Prostate gland (tissue), 2 donors: ENCODE measurements at regions not wholly inside any gene's neighbourhood (a gene's known extent, or its start where the extent isn't known, plus 50 kb on each side); places are given as distances from the start of the nearest gene placed in this dataset.

Source experiments
- DNase-seq: peaks from one replicate; pipeline ENCODE4 v3.0.0-alpha.2; 2019; ENCODE audit warnings: low spot score
- H3K27ac ChIP-seq, 2 donors: fragments of 200-600 bp; sonication (generic); 2 replicates each; pipeline ENCODE4 v1.5.1; 2017 to 2019
- H3K27me3 ChIP-seq: fragments of 200-600 bp; sonication (generic); replicated peaks from 2 replicates; pipeline ENCODE4 v1.5.1; 2019; ENCODE audit not compliant: insufficient read depth
- H3K36me3 ChIP-seq, 2 donors: fragments of 200-600 bp; sonication (generic); 1 replicate in 1 of 2; 2 replicates in 1 of 2; pipeline versions ENCODE4 v1.5.1 to v1.8.1; 2017 to 2019
- H3K4me1 ChIP-seq: fragments of 200-600 bp; sonication (generic); replicated peaks from 2 replicates; pipeline ENCODE4 v1.5.1; 2019
- H3K4me3 ChIP-seq, 2 donors: fragments of 200-600 bp; sonication (generic); 2 replicates each; pipeline ENCODE4 v1.5.1; 2017 to 2019
- H3K9me3 ChIP-seq: fragments of 200-600 bp; sonication (generic); 2 replicates; pipeline ENCODE4 v1.5.1; 2017
- POLR2A ChIP-seq: fragments of 450-650 bp; IDR thresholded peaks from one replicate; pipeline ENCODE4 v1.6.1; 2016; ENCODE audit warnings: antibody characterized with exemption, mild to moderate bottlenecking
- POLR2AphosphoS5 ChIP-seq: sonication (generic); formaldehyde crosslinking; IDR thresholded peaks from one replicate; pipeline ENCODE4 v1.6.1; 2017; ENCODE audit warnings: antibody characterized with exemption
- whole genome bisulfite sequencing: methylation state at CpG from one replicate; pipeline ENCODE4 v1.1.5; 2018; 5-methylcytosine and 5-hydroxymethylcytosine counted together
- intact Hi-C: fragments of 100-400 bp; cut with DNase I; formaldehyde crosslinking; loops from one replicate; pipeline ENCODE4 v1.14.2; 2022
- TF ChIP-seq, protein P1 (sequence below), 4 experiments: fragments of 200-600 bp in 2 of 4; fragments of 450-650 bp in 2 of 4; sonication (generic) in 2 of 4; IDR thresholded peaks; 1 replicate in 3 of 4; 2 replicates in 1 of 4; pipeline ENCODE4 v1.5.1; 2016 to 2019; ENCODE audit warnings: antibody characterized with exemption in 4 of 4, mild to moderate bottlenecking in 2 of 4, moderate library complexity in 2 of 4

DNA sequence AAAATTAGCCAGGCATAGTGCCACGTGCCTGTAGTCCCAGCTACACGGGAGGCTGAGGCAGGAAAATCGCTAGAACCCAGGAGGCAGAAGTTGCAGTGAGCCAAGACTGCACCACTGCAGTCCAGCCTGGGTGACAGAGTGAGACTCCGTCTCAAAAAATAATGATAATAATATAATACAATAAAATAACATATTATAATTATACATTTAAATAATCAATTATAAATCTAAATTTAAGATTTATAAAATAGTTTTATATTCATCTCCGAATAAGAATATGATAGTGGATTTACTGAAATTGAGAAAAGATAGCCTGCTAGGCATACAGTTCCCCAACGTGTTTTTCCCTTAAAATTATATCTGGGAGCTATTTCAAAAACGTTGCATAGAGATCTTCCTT is 599.6 kb downstream of the CDH18 start:
- no peaks in the 10 kb centered on the region for H3K4me1 ChIP-seq
- no peaks in the 10 kb centered on the region for H3K36me3 ChIP-seq
- DNase-seq = no peak
- 81% methylated on average over 7 of the region's 7 CpGs for WGBS
- no peak for TF ChIP-seq POLR2AphosphoS5
- TF ChIP-seq, protein P1, sequence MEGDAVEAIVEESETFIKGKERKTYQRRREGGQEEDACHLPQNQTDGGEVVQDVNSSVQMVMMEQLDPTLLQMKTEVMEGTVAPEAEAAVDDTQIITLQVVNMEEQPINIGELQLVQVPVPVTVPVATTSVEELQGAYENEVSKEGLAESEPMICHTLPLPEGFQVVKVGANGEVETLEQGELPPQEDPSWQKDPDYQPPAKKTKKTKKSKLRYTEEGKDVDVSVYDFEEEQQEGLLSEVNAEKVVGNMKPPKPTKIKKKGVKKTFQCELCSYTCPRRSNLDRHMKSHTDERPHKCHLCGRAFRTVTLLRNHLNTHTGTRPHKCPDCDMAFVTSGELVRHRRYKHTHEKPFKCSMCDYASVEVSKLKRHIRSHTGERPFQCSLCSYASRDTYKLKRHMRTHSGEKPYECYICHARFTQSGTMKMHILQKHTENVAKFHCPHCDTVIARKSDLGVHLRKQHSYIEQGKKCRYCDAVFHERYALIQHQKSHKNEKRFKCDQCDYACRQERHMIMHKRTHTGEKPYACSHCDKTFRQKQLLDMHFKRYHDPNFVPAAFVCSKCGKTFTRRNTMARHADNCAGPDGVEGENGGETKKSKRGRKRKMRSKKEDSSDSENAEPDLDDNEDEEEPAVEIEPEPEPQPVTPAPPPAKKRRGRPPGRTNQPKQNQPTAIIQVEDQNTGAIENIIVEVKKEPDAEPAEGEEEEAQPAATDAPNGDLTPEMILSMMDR (IDR thresholded peaks at IDR 0.05) = no peak
- no peak for TF ChIP-seq POLR2A
- intact Hi-C loops = no loop called here
- no peaks in the 10 kb centered on the region for H3K9me3 ChIP-seq
- H3K27me3 ChIP-seq = no peaks in the 10 kb centered on the region
- no peak overlapping the region for H3K27ac ChIP-seq
- H3K4me3 ChIP-seq = no peak overlapping the region

DNA sequence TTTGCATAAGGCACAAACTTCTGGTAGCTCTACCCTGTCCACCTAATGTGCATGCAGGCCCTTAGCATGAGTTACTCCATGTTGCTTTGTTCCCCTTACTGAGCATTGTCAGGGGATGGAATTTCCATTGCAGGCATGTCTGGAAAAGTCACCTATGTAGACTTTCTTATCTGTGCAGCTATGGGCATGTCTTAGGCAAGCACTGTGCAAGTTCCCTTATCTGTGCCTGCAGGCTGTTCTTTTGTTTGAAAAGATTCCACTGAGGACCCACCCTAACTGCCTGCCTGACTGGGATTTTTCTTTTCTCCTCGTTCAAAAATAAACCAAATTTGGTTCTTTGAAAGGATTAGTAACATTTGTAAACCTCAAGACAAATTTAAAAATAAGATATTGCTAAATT is 587.0 kb downstream of the CDH18 start:
- no peaks in the 10 kb centered on the region for H3K27me3 ChIP-seq
- no peak for TF ChIP-seq POLR2A
- no peak for TF ChIP-seq POLR2AphosphoS5
- TF ChIP-seq, protein P1 (IDR thresholded peaks at IDR 0.05) = no peak
- no peaks in the 10 kb centered on the region for H3K9me3 ChIP-seq
- intact Hi-C loops = no loop called here
- H3K4me1 ChIP-seq = no peaks in the 10 kb centered on the region
- no peaks in the 10 kb centered on the region for H3K36me3 ChIP-seq
- 0% methylated on average over 1 of the region's 1 CpG for WGBS
- no peak overlapping the region for H3K27ac ChIP-seq
- H3K4me3 ChIP-seq = no peak overlapping the region
- no peak for DNase-seq

DNA sequence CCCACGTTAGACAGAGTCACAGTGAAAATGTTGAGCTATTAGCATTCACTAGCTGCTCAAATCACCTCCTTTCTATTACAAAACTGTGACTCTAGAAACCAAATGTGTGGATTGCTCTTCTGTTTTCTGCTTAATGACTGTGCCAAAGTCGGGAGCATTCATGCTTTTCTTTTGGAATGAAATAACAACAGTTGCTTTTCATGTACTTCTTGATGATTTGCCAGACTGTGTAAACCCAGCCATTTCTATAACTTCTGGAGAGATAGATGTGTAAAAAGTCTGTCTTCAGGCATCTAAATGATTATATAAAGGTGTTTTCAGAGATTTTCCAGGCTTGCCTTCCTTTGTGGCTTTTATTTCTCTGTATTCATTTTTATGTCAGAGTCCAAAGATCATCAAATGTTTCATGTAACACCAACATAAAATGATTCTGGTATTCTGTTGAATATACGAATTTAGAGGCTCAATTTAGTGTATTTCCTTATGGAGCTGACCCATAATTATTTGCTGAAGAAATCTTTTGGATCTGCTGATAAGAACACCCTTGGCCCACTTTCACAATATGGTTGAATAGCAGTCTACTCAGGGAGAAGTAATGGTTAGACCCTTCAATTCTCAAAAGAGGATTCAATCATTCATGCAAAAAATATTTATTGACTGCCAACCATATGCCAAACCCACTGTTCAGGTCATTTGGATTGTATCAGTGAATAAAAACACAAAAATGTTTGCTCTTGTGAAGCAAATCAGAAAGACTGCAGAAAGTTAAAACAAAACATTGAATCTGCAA is 581.2 kb downstream of the CDH18 start:
- Histone ChIP-seq H3K27me3 (no peaks in the 10 kb centered on the region), H3K36me3 (no peaks in the 10 kb centered on the region), H3K4me3 (no peak overlapping the region), H3K4me1 (no peaks in the 10 kb centered on the region), H3K9me3 (no peaks in the 10 kb centered on the region), H3K27ac (no peak overlapping the region)
- 37% methylated on average over 3 of the region's 3 CpGs for WGBS
- DNase-seq = no peak
- TF ChIP-seq POLR2AphosphoS5 = no peak
- TF ChIP-seq, protein P1 (IDR thresholded peaks at IDR 0.05) = no peak
- no peak for TF ChIP-seq POLR2A
- intact Hi-C loops = no loop called here

DNA sequence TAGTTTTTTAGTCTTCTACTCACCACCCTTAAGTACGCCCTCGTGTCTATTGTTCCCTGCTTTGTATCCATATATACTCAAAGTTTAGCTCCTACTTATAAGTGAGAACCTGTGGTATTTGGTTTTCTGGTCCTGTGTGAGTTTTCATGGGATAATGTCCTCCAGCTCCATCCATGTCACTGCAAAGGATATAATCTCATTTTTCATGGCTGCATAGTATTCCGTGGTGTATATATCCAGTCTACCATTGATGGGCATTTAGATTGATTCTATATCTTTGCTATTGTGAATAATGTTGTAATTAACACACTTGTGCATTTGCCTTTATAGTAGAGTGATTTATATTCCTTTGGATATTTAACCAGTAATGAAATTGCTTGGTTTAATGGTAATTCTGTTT is 579.9 kb downstream of the CDH18 start:
- Histone ChIP-seq H3K27me3 (no peaks in the 10 kb centered on the region), H3K4me1 (no peaks in the 10 kb centered on the region), H3K36me3 (no peaks in the 10 kb centered on the region), H3K27ac (no peak overlapping the region), H3K4me3 (no peak overlapping the region), H3K9me3 (no peaks in the 10 kb centered on the region)
- 62% methylated on average over 3 of the region's 3 CpGs for WGBS
- intact Hi-C loops = no loop called here
- no peak for TF ChIP-seq POLR2A
- TF ChIP-seq, protein P1 (IDR thresholded peaks at IDR 0.05) = no peak
- no peak for TF ChIP-seq POLR2AphosphoS5
- no peak for DNase-seq

DNA sequence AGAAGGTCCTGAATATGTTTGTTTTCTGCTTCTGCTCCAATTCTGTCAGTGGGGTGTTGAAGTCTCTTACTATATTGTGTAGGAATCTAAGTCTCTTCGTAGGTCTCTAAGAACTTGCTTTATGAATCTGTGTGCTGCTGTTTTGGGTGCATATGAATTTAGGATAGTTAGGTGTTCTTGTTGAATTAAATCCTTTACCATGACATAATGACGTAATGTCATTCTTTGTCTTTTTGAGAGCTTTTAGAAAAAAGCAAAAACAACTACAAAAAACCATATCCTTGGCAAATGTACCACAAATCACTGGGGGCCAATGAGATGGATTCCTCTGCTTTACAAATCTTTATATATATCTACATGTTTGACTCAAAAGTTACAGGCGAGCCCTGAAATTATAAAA is 576.1 kb downstream of the CDH18 start:
- Histone ChIP-seq H3K9me3 (no peaks in the 10 kb centered on the region), H3K4me1 (no peaks in the 10 kb centered on the region), H3K36me3 (no peaks in the 10 kb centered on the region), H3K27me3 (no peaks in the 10 kb centered on the region), H3K4me3 (no peak overlapping the region), H3K27ac (no peak overlapping the region)
- TF ChIP-seq POLR2A = no peak
- TF ChIP-seq, protein P1 (IDR thresholded peaks at IDR 0.05) = no peak
- 93% methylated on average over 3 of the region's 3 CpGs for WGBS
- no peak for DNase-seq
- intact Hi-C loops = no loop called here
